ENCODE measurements at regions not wholly inside any gene's neighbourhood (a gene's known extent, or its start where the extent isn't known, plus 50 kb on each side); places are given as distances from the start of the nearest gene placed in this dataset.

- peak in 1 of 2 donors; percentile 56 for DNase-seq (ENCODE audit: low spot score in 2 of 2)
- TF ChIP-seq POLR2A (IDR thresholded peaks at IDR 0.05): no peak
- no peak for TF ChIP-seq CTCF (IDR thresholded peaks at IDR 0.05)
- WGBS, 2 donors: 33 to 81% methylated on average over 2 of the region's 2 CpGs
- no peak overlapping the region for H3K4me3 ChIP-seq (ENCODE audit: low read depth, poor library complexity, severe bottlenecking)
- intact Hi-C loops (cut with DNase I; ENCODE audit: low total_unique reads): no loop called here
Observed at GRCh38 chr2:64363848-64364247, 90.1 kb upstream of the LGALSL start.

GRCh38 chr2:64367444-64368232 lies 86.3 kb upstream of the LGALSL start:
- H3K4me3 ChIP-seq (ENCODE audit: low read depth, poor library complexity, severe bottlenecking): no peak overlapping the region
- peak in 1 of 2 donors; percentile 37 for DNase-seq (ENCODE audit: low spot score in 2 of 2)
- intact Hi-C loops (cut with DNase I; ENCODE audit: low total_unique reads): no loop called here
- 63 to 83% methylated on average over 7 of the region's 7 CpGs for WGBS, 2 donors
- no peak for TF ChIP-seq CTCF (IDR thresholded peaks at IDR 0.05)
- TF ChIP-seq POLR2A (IDR thresholded peaks at IDR 0.05): no peak

GRCh38 chr2:64369706-64370105 lies 84.3 kb upstream of the LGALSL start:
- intact Hi-C loops (cut with DNase I; ENCODE audit: low total_unique reads): no loop called here
- no peak for TF ChIP-seq CTCF (IDR thresholded peaks at IDR 0.05)
- TF ChIP-seq POLR2A (IDR thresholded peaks at IDR 0.05): no peak
- DNase-seq (ENCODE audit: low spot score in 2 of 2): peak in 1 of 2 donors; percentile 84
- no peak overlapping the region for H3K4me3 ChIP-seq (ENCODE audit: low read depth, poor library complexity, severe bottlenecking)
- WGBS, 2 donors: 85 to 99% methylated on average over 7 of the region's 7 CpGs

DNA sequence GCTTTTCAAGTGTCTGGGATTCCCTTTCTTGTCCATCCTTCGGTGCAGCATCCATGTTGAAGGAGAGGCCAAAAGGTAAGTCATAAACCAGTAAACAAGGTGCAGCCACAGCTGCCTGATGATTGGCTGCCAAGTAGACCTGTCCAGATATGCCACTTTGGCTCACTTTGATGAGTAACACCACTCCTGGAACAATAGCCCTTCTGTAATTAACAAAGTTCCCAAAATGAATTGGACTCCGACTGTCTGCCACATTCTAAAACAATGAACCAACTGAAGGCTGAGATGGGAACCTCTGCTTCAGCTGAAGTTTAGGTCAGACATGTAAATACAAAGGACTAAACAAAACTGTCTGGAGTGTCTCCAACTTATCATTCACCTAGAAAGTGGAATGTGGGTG lies 82.2 kb upstream of the LGALSL start:
- 51 to 63% methylated on average over 2 of the region's 2 CpGs for WGBS, 2 donors
- no peak overlapping the region for H3K4me3 ChIP-seq (ENCODE audit: low read depth, poor library complexity, severe bottlenecking)
- peak in 1 of 2 donors; percentile 39 for DNase-seq (ENCODE audit: low spot score in 2 of 2)
- intact Hi-C loops (cut with DNase I; ENCODE audit: low total_unique reads): no loop called here
- TF ChIP-seq POLR2A (IDR thresholded peaks at IDR 0.05): no peak
- no peak for TF ChIP-seq CTCF (IDR thresholded peaks at IDR 0.05)

GRCh38 chr2:64374686-64375085 lies 79.3 kb upstream of the LGALSL start:
- 32 to 54% methylated on average over 4 of the region's 4 CpGs for WGBS, 2 donors
- DNase-seq (ENCODE audit: low spot score in 2 of 2): peak in 1 of 2 donors; percentile 81

More at GRCh38 chr2:64374686-64375085, 79.3 kb upstream of the LGALSL start:
- no peak for TF ChIP-seq POLR2A (IDR thresholded peaks at IDR 0.05)
- no peak for TF ChIP-seq CTCF (IDR thresholded peaks at IDR 0.05)
- intact Hi-C loops (cut with DNase I; ENCODE audit: low total_unique reads): no loop called here
- H3K4me3 ChIP-seq (ENCODE audit: low read depth, poor library complexity, severe bottlenecking): no peak overlapping the region

All from lower leg skin (tissue), 4 donors.